Astrocyte of the spinal cord (primary cell): ENCODE measurements at regions not wholly inside any gene's neighbourhood (a gene's known extent, or its start where the extent isn't known, plus 50 kb on each side); places are given as distances from the start of the nearest gene placed in this dataset.
"Not testable (repeated sequence)": the region's sequence is repeated elsewhere in the genome, so short reads cannot be mapped to it uniquely, and the experiment has no call there.

Source experiments
- DNase-seq: peaks from one replicate; pipeline ENCODE4 v3.0.0; 2011; ENCODE audit warnings: low read depth, low spot score
- H3K4me3 ChIP-seq: 2 replicates; pipeline ENCODE4 v1.5.1; 2011; ENCODE audit warnings: low read depth, mild to moderate bottlenecking, low read length, moderate library complexity
- CTCF ChIP-seq: IDR thresholded peaks from 2 replicates; pipeline ENCODE4 v1.5.1; 2012; ENCODE audit warnings: low read depth, mild to moderate bottlenecking, low read length, inconsistent platforms
- in situ Hi-C: cut with HindIII; loops from 2 replicates; pipeline ENCODE4 v1.10.0; 2017; ENCODE audit warnings: low sequenced_read_pairs

GRCh38 chr13:20303636-20304035 is 71.5 kb upstream of the GJB6 start:
- in situ Hi-C loops, result no loop called here
- TF ChIP-seq CTCF, result no peak
- H3K4me3 ChIP-seq, result no peak overlapping the region
- DNase-seq, result peak; percentile 22

- H3K4me3 ChIP-seq, result peak overlapping the region; percentile 13
- in situ Hi-C loops, result no loop called here
- TF ChIP-seq CTCF, result no peak
- DNase-seq, result no peak
Measured at GRCh38 chr13:20301403-20302071, 69.4 kb upstream of the GJB6 start.

GRCh38 chr13:20301015-20301402 is 68.9 kb upstream of the GJB6 start:
- H3K4me3 ChIP-seq, result no peak overlapping the region
- no peak for DNase-seq
- no peak for TF ChIP-seq CTCF
- in situ Hi-C loops, result no loop called here

GRCh38 chr13:20297181-20297580 is 65.1 kb upstream of the GJB6 start:
- in situ Hi-C loops, result no loop called here
- TF ChIP-seq CTCF, result no peak
- no peak overlapping the region for H3K4me3 ChIP-seq
- no peak for DNase-seq

- H3K4me3 ChIP-seq, result no peak overlapping the region
- in situ Hi-C loops, result no loop called here
- no peak for DNase-seq
- TF ChIP-seq CTCF, result no peak
Measured at GRCh38 chr13:20295956-20296355, 63.8 kb upstream of the GJB6 start.

GRCh38 chr13:20294497-20294896 is 62.4 kb upstream of the GJB6 start:
- no peak for DNase-seq
- in situ Hi-C loops, result no loop called here
- H3K4me3 ChIP-seq, result no peak overlapping the region
- no peak for TF ChIP-seq CTCF

GRCh38 chr13:20292301-20292700 is 60.2 kb upstream of the GJB6 start:
- DNase-seq, H3K4me3 ChIP-seq, in situ Hi-C loops: not testable (repeated sequence)
